ENCODE measurements at regions not wholly inside any gene's neighbourhood (a gene's known extent, or its start where the extent isn't known, plus 50 kb on each side); places are given as distances from the start of the nearest gene placed in this dataset.

DNA sequence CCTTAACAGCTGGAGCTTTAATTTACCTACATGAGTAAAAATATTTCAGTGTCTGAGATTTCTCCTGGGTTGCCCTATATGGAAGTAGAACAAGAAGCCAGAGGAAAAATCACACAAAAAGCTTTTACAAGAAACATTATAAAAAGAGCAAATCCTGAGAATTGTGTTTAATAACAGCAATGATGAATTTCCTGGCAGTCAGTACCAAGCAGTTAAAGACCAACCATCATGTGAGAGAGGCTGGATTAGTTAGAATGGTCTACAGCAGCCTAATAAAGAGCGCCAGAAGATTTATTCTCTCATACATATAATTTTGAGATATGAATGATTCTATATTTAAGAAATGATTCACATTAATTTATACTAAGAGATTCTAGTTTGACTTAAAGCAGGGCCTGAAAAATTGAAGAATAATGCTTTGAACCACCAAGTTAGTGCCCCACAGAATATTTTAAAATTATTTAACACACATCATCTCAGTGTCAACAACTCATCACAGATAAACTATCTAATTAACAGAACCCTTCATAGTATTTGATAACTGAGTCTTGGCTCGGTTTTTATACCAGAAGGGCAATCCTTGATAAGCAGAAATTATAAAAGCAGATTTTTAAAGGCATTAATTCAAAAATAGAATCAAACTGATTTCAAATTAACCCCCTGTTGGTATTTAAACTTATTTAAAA lies 59.9 kb upstream of the DPH6 start:
- no peaks in the 10 kb centered on the region for H3K27me3 ChIP-seq
- WGBS, result 69% methylated on average over 2 of the region's 2 CpGs
- TF ChIP-seq POLR2AphosphoS5 (IDR thresholded peaks at IDR 0.05) (no peak), EP300 (IDR thresholded peaks at IDR 0.05) (no peak), POLR2A (IDR thresholded peaks at IDR 0.05; ENCODE audit: low read depth) (no peak)
- TF ChIP-seq, protein P1, sequence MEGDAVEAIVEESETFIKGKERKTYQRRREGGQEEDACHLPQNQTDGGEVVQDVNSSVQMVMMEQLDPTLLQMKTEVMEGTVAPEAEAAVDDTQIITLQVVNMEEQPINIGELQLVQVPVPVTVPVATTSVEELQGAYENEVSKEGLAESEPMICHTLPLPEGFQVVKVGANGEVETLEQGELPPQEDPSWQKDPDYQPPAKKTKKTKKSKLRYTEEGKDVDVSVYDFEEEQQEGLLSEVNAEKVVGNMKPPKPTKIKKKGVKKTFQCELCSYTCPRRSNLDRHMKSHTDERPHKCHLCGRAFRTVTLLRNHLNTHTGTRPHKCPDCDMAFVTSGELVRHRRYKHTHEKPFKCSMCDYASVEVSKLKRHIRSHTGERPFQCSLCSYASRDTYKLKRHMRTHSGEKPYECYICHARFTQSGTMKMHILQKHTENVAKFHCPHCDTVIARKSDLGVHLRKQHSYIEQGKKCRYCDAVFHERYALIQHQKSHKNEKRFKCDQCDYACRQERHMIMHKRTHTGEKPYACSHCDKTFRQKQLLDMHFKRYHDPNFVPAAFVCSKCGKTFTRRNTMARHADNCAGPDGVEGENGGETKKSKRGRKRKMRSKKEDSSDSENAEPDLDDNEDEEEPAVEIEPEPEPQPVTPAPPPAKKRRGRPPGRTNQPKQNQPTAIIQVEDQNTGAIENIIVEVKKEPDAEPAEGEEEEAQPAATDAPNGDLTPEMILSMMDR (IDR thresholded peaks at IDR 0.05), result no peak
- intact Hi-C loops (cut with DNase I), result no loop called here
- no peak overlapping the region for H3K4me3 ChIP-seq
- H3K4me1 ChIP-seq, result peaks cover 10 to 24% (median 14%) of the 10 kb centered on the region in 4 donors
- H3K9me3 ChIP-seq, result peaks cover 0 to 6% (median 0%) of the 10 kb centered on the region in 4 donors
- no peak for DNase-seq (ENCODE audit: extremely low spot score)
- H3K36me3 ChIP-seq, result no peaks in the 10 kb centered on the region
- H3K27ac ChIP-seq (replicated peaks in 1 of 4), result peak overlapping the region in 3 of 4 donors; percentile 7 to 43 (median 42)

DNA sequence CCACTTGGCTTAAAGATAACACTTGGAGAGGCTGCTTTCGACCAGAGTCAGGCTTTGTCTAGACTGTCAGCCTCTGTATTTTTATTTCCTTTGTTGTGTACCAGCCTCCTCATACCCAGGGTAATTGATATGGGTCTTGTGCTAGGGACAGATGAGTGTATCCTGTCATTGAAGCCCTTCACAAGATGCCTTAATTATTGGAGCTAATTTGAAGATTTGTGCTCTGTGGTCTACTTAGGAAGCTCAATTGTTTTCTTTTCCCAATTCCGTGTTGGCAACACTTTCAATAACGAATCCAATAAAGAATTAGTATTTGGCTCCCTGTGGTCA lies 60.5 kb upstream of the DPH6 start:
- WGBS, result 69% methylated on average over 3 of the region's 3 CpGs
- H3K27me3 ChIP-seq, result no peaks in the 10 kb centered on the region
- intact Hi-C loops (cut with DNase I), result no loop called here
- peaks cover 10 to 24% (median 14%) of the 10 kb centered on the region in 4 donors for H3K4me1 ChIP-seq
- H3K9me3 ChIP-seq, result peaks cover 0 to 6% (median 0%) of the 10 kb centered on the region in 4 donors
- DNase-seq (ENCODE audit: extremely low spot score), result no peak
- H3K4me3 ChIP-seq, result no peak overlapping the region
- H3K27ac ChIP-seq (replicated peaks in 1 of 4), result peak overlapping the region in 2 of 4 donors; percentile 7 to 16
- no peaks in the 10 kb centered on the region for H3K36me3 ChIP-seq
- no peak for TF ChIP-seq EP300 (IDR thresholded peaks at IDR 0.05)
- no peak for TF ChIP-seq POLR2AphosphoS5 (IDR thresholded peaks at IDR 0.05)
- TF ChIP-seq, protein P1 (IDR thresholded peaks at IDR 0.05), result no peak
- TF ChIP-seq POLR2A (IDR thresholded peaks at IDR 0.05; ENCODE audit: low read depth), result no peak

- Histone ChIP-seq H3K36me3 (no peaks in the 10 kb centered on the region), H3K4me3 (no peak overlapping the region), H3K27ac (replicated peaks in 1 of 4) (no peak overlapping the region), H3K4me1 (peaks cover 0 to 15% (median 12%) of the 10 kb centered on the region in 4 donors), H3K27me3 (no peaks in the 10 kb centered on the region), H3K9me3 (no peaks in the 10 kb centered on the region)
- no peak for DNase-seq (ENCODE audit: extremely low spot score)
- WGBS, result 81% methylated on average over 1 of the region's 1 CpG
- intact Hi-C loops (cut with DNase I), result no loop called here
- TF ChIP-seq POLR2AphosphoS5 (IDR thresholded peaks at IDR 0.05), result no peak
- no peak for TF ChIP-seq POLR2A (IDR thresholded peaks at IDR 0.05; ENCODE audit: low read depth)
- TF ChIP-seq EP300 (IDR thresholded peaks at IDR 0.05), result no peak
- TF ChIP-seq, protein P1 (IDR thresholded peaks at IDR 0.05), result no peak
Observed at GRCh38 chr15:35616498-35617271, 70.7 kb upstream of the DPH6 start.

DNA sequence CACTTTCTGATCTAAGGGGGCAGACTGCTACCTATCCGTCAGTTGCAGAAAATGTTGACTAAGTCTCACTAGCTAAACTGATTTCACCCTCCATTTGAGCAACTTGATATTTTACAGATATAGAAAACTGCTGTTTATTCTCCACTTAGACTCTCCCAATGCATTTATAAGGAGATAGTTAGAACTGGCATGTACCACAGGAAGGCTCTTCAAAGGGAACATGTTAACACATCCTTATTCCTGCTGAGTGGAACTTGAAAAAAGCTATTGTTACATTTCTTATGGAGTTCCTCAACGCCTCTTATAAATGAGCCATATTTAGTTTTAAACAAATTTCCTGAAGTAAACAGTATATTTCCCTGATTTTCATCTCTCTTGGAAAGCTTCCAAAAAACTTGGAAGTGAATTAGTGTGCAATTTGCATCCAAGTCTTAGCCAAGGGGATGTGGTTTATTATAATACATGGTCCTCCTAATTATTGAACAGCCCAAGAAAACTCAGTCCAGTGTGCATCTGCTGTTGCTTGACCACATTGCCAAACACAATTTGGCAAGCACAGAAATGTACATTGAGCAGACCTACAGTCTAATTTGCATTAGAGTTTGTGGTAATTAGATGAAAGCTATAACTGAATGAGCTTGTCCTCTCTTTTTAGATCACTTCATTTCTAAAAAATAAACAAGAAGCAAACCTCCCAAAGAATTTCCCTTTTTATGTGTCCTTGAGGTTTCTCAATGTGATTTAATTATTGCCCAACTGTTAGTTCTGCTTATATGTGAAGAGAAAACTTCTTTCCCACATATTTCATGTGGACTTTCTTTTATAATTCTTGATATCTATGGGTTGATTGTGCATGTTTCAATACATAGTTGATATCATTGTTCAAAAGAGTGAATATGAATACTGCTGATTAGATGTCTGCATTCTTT lies 72.6 kb upstream of the DPH6 start:
- DNase-seq (ENCODE audit: extremely low spot score), result no peak

More for the DNA sequence above, 72.6 kb upstream of the DPH6 start:
- H3K9me3 ChIP-seq, result no peaks in the 10 kb centered on the region
- H3K27ac ChIP-seq (replicated peaks in 1 of 4), result no peak overlapping the region
- no peaks in the 10 kb centered on the region for H3K27me3 ChIP-seq
- no peak overlapping the region for H3K4me3 ChIP-seq
- no peak for TF ChIP-seq EP300 (IDR thresholded peaks at IDR 0.05)
- no peak for TF ChIP-seq POLR2A (IDR thresholded peaks at IDR 0.05; ENCODE audit: low read depth)
- no peak for TF ChIP-seq POLR2AphosphoS5 (IDR thresholded peaks at IDR 0.05)
- TF ChIP-seq, protein P1 (IDR thresholded peaks at IDR 0.05), result no peak
- no peaks in the 10 kb centered on the region for H3K36me3 ChIP-seq
- H3K4me1 ChIP-seq, result peaks cover 0 to 23% (median 20%) of the 10 kb centered on the region in 4 donors
- intact Hi-C loops (cut with DNase I), result no loop called here
- WGBS, result 25% methylated on average over 2 of the region's 2 CpGs

Measured in esophagus muscularis mucosa (tissue), 4 donors.